GM21367 (cell line): ENCODE measurements at regions not wholly inside any gene's neighbourhood (a gene's known extent, or its start where the extent isn't known, plus 50 kb on each side); places are given as distances from the start of the nearest gene placed in this dataset.

ENCODE experiments used
- ATAC-seq: cut with Tn5 transposase; IDR thresholded peaks from one replicate; pipeline ENCODE4 v1.9.1; 2021; ENCODE audit not compliant: unreplicated experiment

GRCh38 chr6:138004430-138005287, 102.6 kb downstream of the PERP start:
- ATAC-seq, result no peak

- no peak for ATAC-seq
Measured at GRCh38 chr6:138005846-138006245, 101.4 kb downstream of the PERP start.

GRCh38 chr6:138007014-138007472, 100.2 kb downstream of the PERP start:
- ATAC-seq, result no peak

GRCh38 chr6:138008791-138009190, 98.4 kb downstream of the PERP start:
- no peak for ATAC-seq

- ATAC-seq, result no peak
Measured at GRCh38 chr6:138011413-138011812, 95.8 kb downstream of the PERP start.

- ATAC-seq, result no peak
Measured at GRCh38 chr6:138012682-138013081, 94.5 kb downstream of the PERP start.

GRCh38 chr6:138013959-138014358, 93.3 kb downstream of the PERP start:
- ATAC-seq, result no peak

GRCh38 chr6:138017166-138017757, 90.0 kb downstream of the PERP start:
- no peak for ATAC-seq

GRCh38 chr6:138018297-138018696, 88.9 kb downstream of the PERP start:
- ATAC-seq, result no peak

- no peak for ATAC-seq
Measured at GRCh38 chr6:138025528-138025978, 81.7 kb downstream of the PERP start.

- ATAC-seq, result no peak
Measured at GRCh38 chr6:138026342-138026741, 80.9 kb downstream of the PERP start.

- ATAC-seq, result no peak
Measured at GRCh38 chr6:138028893-138029292, 78.3 kb downstream of the PERP start.

GRCh38 chr6:138030872-138031271, 76.3 kb downstream of the PERP start:
- no peak for ATAC-seq

- no peak for ATAC-seq
Measured at GRCh38 chr6:138031417-138031816, 75.8 kb downstream of the PERP start.

GRCh38 chr6:138031850-138032249, 75.4 kb downstream of the PERP start:
- no peak for ATAC-seq

GRCh38 chr6:138032571-138032970, 74.6 kb downstream of the PERP start:
- no peak for ATAC-seq

- no peak for ATAC-seq
Measured at GRCh38 chr6:138034229-138034628, 73.0 kb downstream of the PERP start.

GRCh38 chr6:138035070-138035469, 72.1 kb downstream of the PERP start:
- ATAC-seq, result no peak

- ATAC-seq, result no peak
Measured at GRCh38 chr6:138036111-138036510, 71.1 kb downstream of the PERP start.

- ATAC-seq, result no peak
Measured at GRCh38 chr6:138037009-138037504, 70.2 kb downstream of the PERP start.

- no peak for ATAC-seq
Measured at GRCh38 chr6:138038142-138038870, 68.9 kb downstream of the PERP start.
